ENCODE measurements at regions not wholly inside any gene's neighbourhood (a gene's known extent, or its start where the extent isn't known, plus 50 kb on each side); places are given as distances from the start of the nearest gene placed in this dataset.
"Not testable (repeated sequence)": the region's sequence is repeated elsewhere in the genome, so short reads cannot be mapped to it uniquely, and the experiment has no call there.

DNA sequence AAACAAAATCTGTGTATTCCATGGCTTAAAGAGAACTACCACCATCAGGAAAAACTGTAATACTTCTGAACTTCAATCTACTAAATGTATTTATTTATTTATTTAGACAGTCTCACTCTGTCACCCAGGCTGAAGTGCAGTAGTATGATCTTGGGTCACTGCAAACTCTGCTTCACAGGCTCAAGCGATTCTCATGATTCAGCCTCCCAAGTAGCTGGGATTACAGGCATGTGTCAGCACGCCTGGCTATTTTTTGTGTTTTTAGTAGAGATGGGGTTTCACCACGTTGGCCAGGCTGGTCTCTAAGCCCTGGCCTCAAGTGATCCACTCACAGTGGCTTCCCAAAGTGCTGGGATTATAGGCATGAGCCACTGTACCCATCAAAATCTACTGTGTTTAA is 202.3 kb upstream of the POU1F1 start:
- DNase-seq: no peak

DNA sequence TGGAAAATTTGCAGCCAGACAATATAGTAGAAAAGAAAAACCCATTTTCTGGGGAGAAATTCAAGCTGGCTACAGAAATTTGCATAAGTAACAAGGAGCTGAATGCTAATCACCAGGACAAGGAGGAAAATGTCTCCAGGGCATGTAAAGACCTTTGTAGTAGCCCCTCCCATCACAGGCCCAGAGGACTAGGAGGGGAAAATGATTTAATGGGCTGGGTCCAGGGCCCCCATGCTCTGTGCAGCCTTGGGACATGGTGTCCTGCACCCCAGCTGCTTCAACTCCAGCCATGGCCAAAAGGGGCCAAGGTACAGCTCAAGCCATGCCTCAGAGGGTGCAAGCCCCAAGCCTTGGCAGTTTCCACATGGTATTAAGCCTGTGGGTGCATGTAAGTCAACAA is 197.6 kb upstream of the POU1F1 start:
- DNase-seq: no peak

DNA sequence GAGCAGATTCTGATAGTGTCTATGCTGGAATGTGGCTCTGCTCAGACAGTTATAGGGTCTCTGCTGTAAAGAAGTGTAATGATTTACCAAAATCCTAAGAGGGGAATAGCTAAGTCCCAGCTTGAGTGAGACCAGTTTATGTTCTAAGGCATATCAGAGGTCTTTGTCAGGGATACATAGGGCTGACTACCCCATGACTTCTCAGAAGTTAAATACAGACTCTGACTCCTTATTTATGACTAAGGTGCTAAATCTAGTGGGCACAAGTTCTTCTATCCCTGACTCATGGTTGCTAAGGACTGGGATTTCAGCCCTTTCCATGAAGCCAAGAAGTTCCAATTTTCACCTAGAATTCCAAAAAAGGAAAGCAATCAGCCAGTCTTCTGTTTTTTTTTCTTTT is 192.6 kb upstream of the POU1F1 start:
- no peak for DNase-seq

DNA sequence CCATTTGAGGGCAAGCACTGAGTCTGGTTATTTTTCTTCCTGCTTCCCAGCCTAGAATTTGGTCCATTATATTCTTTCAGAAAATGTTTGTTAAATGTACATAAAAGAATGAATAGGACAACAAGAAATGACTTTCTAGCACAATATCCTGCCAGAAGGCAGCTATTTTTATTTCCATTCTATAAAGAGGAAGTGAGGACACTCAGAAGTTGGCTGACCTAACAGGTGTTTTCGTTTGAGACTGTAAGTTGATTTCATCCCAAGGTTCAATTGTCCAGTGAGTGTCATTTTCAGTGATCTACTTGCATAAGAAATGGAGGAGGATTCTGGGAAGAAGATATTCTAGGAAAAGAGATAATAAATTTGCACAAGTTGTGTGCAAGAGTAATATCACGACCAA is 191.9 kb upstream of the POU1F1 start:
- no peak for DNase-seq

DNA sequence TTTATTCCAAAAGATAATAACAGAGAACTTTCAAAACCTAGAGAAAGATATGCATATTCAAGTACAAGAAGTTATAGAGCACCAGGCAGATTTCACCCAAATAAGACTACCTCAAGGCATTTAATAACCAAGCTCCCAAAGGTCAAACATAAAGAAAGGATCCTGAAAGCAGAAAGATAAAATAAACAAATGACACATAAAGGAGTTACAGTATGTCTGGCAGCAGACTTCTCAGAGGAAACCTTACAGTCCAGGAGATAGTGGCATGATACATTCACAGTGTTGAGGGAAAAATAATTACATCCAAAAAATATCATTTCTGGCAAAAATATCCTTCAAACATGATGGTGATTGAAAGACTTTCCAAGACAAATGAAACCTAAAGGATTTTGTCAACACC is 185.8 kb upstream of the POU1F1 start:
- no peak for DNase-seq

DNA sequence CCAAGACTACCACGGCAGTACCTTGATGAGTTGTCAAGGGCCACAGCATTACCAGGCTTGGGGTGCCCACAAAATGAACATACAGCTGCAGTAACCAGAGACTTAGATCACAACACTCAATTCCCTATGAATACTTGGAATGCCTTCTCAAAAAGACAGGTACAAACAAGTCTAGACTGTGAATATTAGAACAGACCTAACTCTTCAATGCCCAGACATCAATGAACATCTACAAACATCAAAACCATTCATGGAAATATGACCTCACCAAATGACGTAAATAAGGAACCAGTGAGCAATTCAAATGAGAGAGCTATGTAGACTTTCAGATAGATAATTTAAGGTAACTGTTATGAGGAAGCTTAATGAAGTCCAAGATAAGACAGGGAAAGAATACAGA is 185.1 kb upstream of the POU1F1 start:
- DNase-seq: no peak

DNA sequence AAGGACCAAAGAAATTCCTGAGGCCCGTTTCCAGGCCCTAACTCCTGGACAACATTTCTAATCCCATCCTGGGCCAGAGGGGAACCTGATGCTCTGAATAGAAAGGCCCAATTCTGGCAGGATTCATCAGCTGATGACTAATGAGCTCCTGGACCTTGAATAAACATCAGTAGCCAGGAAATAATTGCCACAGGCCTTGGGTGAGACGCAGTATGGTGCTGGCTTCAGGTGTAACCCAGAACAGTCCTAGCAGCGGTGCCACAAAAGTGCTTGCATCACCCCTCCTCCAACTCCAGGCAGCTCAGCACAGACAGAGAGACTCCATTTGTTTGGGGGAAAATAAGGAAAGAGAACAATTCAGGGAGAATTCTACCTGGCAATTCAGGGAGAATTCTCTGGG is 184.7 kb upstream of the POU1F1 start:
- DNase-seq: no peak

GRCh38 chr3:87448558-87448957 is 172.2 kb upstream of the POU1F1 start:
- no peak for DNase-seq

- DNase-seq: no peak
These were observed 170.5 kb upstream of the POU1F1 start for GRCh38 chr3:87446849-87447387.

- no peak for DNase-seq
These were observed 166.1 kb upstream of the POU1F1 start for GRCh38 chr3:87442470-87442869.

- no peak for DNase-seq
These were observed 161.4 kb upstream of the POU1F1 start for GRCh38 chr3:87437765-87438164.

DNA sequence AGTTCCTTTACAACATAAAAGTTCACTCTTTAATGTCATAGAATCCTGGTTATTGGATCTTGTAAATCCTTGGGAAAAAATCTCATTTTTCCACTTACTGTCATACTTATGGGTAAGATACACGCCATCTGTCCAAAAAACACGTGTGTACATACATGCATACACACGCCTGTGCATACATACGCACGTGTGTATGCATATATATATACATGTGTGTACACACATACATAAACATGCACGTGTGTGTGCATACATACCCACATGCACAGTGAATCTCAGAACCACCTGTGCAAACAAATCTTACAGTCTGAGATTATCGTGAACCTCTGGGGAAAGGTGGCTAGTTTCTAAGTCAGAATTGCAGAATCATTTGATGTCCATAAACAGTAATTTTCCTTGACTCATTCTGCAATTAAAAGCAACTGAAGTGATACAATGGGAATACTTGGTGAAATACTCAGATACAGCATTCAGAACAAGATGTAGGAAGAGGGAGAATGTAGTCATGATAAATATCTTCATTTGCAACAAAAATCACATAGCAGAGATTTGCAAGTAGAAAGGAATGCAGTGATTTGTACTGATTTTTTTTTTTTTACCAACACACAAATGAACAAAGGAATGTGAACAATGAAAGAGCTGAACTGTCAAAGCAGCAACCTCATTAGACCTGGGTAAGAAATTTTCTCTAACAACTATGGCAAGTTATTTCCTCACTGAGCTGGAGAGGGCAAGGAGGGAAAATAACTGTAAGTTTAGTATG is 160.6 kb upstream of the POU1F1 start:
- no peak for DNase-seq

- DNase-seq: no peak
These were observed 159.7 kb upstream of the POU1F1 start for GRCh38 chr3:87435926-87436620.

- not testable (repeated sequence) for DNase-seq
These were observed 157.1 kb upstream of the POU1F1 start for GRCh38 chr3:87433445-87433844.

- DNase-seq: no peak
These were observed 150.5 kb upstream of the POU1F1 start for GRCh38 chr3:87426918-87427317.

DNA sequence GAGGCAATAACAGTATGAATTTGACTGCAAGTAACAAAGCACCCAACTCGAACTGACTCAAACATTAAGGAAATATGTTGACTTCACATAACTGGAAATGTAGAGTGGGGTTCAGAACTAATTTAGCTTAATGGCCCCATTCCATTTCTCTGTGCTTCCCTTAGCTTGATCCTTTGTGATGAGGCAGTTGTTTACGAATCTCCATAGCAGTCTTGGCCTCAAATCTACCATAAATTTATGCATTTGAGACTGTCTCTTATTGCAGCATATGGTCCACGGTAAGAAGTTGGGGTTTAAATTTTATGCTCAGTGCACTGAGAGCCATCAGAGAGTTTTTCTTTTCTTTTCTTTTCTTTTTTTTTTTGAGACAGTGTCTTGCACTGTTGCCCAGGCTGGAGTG is 148.7 kb upstream of the POU1F1 start:
- no peak for DNase-seq

- DNase-seq: no peak
These were observed 147.0 kb upstream of the POU1F1 start for GRCh38 chr3:87423336-87423735.

DNA sequence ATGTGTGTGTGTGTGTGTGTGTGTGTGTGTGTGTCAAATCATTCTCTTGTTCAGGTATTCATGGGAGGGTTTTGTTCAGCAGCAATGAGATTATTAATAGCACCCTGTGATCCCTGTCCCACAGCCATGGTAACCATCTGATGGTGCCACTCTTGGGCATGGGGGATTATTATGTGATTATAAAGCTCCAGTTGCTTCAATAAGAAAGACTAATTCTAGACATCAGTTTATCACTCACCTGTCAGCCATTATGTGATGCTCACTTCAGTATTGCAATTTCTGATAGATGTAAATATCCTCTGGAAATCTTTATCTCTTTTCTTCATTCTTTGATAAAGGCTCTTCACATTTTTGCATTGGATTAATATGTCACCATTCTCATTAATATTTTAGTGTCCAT is 145.9 kb upstream of the POU1F1 start:
- DNase-seq: no peak

GRCh38 chr3:87420171-87420570 is 143.8 kb upstream of the POU1F1 start:
- no peak for DNase-seq

DNA sequence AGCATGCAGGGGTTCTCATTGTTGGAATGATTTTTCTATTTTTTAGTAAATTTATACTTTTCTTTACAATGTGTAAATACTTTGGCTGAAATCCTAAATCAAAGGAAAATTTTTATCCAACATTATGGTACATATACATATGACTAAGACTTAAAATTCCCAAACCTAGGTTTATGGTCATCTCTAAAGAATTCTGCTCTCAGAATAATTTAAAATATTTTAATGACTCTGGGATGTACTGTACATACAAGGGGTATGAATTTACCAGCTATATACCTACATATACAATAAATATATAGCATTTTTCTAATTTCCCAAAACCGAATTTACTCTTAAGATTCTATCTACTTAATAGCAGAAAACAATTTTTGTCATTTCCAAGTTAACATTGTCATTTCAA is 137.9 kb upstream of the POU1F1 start:
- DNase-seq: no peak

- no peak for DNase-seq
These were observed 137.4 kb upstream of the POU1F1 start for GRCh38 chr3:87413814-87414213.

DNA sequence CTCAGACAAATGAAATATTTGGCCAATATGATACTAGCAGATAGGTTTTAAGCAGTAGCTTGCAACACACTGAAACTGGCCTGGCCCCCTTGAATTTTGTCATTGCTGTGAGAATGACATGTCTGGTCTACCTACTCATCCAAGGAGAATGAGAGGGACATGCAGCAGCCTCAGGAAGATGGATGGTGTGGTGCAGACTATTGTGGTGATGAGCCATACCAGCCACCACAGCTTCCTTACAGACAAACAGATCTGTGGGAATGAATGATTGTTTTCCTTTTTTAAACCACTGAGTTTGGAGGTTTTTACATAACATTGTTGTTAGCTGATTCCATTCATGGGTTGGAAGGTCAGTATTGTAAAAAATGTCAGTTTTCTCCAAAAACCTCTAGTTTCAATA is 133.7 kb upstream of the POU1F1 start:
- DNase-seq: no peak

GRCh38 chr3:87398168-87398801 is 121.9 kb upstream of the POU1F1 start:
- DNase-seq: no peak

DNA sequence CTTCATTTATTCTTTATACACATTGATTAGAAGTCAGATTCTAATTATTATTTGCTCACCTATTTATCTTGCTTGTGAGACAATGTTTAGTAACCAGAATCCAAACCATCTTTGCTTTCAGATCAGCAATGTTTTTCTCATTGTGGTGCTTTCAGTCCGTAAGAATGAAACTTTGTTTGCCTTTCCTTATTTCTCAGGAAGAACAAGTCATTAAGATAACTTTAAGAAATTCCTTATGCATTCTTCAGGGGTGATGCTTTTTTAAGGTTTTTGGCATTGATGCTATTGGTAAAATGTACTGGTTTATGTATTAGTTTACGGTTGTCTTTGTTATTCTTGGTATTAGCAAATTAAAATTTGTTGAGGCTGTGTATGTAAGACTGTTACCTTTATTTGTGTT is 120.8 kb upstream of the POU1F1 start:
- no peak for DNase-seq

All from activated CD8-positive, alpha-beta memory T cell treated with anti-CD3 and anti-CD28 coated beads for 24 hours (primary cell).